HG02588 (cell line): ENCODE measurements at regions not wholly inside any gene's neighbourhood (a gene's known extent, or its start where the extent isn't known, plus 50 kb on each side); places are given as distances from the start of the nearest gene placed in this dataset.
"Not testable (repeated sequence)": the region's sequence is repeated elsewhere in the genome, so short reads cannot be mapped to it uniquely, and the experiment has no call there.

Source experiments
- ATAC-seq: cut with Tn5 transposase; IDR thresholded peaks from one replicate; pipeline ENCODE4 v1.9.1; 2021; ENCODE audit warnings: mild to moderate bottlenecking, moderate library complexity; ENCODE audit not compliant: unreplicated experiment

DNA sequence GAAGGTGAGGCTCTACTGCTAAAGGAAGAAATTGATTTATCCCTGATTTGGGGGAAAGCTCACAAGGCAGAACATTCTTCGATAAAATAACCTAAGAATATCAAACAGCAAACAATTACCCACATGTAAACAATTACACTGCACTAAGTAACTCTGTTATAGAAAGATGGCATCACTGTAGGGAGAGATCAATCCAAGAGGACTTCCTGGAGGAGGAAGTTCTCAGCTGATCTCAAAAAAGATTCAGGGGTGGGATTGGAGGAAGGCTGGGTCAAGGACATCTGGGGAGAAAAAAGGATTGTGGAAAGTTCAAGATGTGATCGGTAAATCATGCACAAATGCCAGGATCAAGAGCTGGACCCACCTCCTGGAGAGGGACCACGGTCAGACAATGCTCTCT, 361.0 kb upstream of the SULF2 start:
- ATAC-seq: no peak

GRCh38 chr20:48143435-48144081, 358.3 kb upstream of the SULF2 start:
- ATAC-seq: no peak

GRCh38 chr20:48142516-48142773, 357.2 kb upstream of the SULF2 start:
- no peak for ATAC-seq

DNA sequence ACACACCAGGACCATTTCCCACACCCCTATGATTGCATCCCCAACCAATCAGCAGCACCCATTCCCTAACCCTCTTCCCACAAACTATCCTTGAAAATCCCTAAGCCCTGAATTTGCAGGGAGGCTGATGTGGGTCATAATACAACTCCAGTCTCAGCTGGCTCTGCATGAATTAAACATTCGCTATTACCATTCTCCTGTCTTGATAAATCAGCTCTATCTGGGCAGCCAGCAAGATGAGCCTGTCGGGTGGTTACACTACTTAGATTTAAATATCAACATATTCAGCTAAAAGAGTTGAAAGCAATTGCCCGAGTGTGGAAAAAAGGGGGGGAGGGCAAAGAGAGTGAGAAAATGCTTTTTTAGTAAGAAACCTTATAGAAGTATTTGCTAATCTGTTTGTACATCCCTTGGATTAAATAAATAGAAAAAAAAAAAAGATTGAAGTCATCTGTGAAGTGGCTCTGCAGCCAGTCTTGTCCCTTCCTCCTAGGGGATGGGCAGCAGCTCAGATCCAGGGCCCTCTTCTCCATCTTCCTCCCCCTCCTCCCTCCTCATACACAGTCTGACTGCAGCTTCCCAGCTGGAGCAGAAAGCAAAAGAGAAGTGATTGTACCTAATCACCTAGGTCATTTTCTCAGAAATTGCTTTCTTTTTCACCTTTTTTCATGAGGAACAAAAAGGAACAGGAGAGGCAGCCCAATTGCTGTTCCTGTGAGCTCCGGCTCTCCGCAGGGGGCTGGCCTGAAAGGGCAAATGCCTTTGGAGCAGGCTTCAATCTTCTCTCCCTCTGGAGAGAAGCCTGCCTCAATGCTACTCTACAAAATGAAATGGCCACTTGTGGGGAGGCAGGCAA, 356.6 kb upstream of the SULF2 start:
- no peak for ATAC-seq

DNA sequence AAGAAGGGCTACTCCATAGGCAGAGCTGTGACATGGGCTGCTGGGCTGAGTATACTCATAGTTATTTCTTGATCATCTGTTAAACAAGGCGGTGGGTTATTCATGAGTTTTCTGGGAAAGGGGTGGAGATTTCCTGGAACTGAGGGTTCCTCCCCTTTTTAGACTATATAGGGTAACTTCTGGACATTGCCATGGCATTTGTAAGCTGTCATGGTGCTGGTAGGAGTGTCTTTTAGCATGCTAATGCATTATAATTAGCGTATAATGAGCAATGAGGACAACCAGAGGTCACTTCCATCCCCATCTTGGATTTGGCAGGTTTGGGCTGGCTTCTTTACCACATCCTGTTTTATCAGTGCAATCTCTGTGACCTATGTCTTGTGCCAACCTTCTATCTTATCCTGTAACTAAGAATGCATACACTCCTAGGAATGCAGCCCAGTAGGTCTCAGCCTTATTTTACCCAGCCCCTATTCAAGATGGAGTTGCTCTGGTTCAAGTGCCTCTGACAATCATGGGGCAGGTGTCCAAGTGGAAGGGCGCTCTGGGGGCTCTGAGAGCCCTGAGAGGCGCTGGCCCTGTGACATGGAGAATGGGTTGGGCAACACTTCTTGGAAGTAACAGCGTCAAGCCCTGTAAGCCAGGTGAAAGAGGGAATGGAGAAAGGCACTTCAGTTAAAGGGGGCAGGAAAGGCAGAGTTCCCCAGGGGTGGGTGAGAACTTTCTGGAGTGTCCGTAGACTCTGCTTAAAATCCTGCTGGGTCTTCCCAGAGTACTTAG, 354.2 kb upstream of the SULF2 start:
- no peak for ATAC-seq

DNA sequence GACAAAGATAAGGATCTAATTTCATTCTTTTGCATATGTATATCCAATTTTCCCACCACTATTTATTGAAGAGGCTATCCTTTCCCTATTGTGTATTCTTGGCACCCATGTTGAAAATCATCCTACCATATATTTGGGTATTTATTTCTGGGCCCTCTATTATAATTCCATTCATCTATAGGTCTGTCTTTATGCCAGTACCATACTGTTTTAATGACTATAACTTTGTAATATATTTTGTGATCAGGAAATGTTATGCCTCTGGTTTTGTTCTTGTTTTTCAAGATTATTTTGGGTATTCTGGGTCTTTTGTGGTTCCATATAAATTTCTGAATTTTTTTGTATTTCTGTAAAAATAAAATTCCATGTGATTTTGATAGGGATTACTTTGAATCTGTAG, 347.6 kb upstream of the SULF2 start:
- no peak for ATAC-seq

- ATAC-seq: no peak
Observed at GRCh38 chr20:48131581-48131980, 346.3 kb upstream of the SULF2 start.

GRCh38 chr20:48129345-48129942, 344.2 kb upstream of the SULF2 start:
- no peak for ATAC-seq

DNA sequence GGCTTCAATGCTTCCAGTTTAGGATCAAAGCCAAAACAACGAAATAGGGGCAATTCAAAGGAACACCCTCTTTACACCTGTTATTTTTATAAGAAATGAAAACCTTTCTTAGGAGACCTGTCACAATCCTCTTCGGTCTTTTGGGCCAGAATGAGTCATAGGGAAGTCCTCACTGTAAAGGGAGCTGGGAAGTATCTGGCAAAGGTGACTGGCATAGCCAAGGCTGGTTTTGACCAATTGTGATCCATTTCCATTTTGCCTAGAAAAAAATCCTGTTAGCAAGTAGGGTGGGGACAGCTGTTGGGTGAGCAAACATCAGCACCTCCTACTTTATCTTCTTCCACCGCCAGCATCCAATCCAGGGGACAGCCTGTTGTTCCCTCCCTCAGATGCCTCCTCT, 343.2 kb upstream of the SULF2 start:
- no peak for ATAC-seq

- ATAC-seq: not testable (repeated sequence)
Observed at GRCh38 chr20:48127964-48128363, 342.7 kb upstream of the SULF2 start.

DNA sequence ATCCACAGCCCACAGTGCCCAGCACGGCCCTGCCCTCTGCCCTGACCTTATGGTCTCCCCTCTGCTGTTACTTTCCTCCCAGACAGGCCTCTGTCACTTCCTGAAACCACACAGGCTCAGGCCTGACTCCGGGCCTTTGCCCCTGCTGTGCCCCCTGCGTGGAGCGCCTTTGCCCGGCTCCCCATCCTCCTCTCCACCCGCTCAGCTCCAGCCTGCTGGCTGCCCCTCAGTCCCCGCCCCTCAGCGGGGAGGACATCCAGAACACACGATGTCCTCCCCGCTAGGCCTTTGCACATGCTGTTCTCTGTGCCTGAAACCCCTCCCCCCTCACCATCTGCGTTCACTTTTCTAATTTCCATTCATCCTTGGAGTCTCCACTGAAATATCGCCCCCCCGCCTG, 341.9 kb upstream of the SULF2 start:
- ATAC-seq: not testable (repeated sequence)

DNA sequence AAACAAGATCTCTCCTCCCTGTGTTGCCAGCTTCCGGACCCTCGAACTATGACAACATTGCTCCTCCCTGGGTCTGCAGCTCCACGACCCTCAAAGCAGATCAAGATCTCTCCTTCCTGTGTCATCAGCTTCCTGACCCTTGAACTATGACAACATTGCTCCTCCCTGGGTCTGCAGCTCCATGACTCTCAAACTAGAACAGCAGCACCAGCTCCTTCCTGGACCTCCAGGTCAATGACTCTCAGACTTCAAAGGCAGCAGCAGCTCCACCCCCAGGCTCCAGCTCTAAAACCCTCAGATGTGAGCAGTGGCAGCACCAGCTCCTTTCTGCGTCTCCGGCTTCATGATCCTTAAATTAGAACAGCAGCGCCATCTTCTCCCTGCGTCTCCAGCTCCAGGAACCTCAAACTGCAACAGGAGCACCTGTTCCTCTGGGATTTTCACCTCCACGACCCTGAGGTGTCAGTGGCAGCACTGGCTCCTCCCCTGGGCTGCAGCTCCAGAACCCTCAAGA, 341.0 kb upstream of the SULF2 start:
- no peak for ATAC-seq

DNA sequence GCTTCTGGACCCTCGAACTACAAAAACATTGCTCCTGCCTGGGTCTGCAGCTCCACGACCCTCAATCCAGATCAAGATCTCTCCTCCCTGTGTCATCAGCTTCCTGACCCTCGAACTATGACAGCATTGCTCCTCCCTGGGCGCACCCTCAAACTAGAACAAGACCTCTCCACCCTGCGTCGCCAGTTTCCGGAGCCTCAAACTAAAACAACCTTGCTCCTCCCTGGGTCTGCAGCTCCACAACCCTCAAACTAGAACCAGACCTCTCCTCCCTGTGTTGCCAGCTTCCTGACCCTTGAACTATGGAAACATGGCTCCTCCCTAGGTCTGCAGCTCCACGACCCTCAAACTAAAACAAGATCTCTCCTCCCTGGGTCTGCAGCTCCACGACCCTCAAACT, 339.7 kb upstream of the SULF2 start:
- ATAC-seq: no peak

DNA sequence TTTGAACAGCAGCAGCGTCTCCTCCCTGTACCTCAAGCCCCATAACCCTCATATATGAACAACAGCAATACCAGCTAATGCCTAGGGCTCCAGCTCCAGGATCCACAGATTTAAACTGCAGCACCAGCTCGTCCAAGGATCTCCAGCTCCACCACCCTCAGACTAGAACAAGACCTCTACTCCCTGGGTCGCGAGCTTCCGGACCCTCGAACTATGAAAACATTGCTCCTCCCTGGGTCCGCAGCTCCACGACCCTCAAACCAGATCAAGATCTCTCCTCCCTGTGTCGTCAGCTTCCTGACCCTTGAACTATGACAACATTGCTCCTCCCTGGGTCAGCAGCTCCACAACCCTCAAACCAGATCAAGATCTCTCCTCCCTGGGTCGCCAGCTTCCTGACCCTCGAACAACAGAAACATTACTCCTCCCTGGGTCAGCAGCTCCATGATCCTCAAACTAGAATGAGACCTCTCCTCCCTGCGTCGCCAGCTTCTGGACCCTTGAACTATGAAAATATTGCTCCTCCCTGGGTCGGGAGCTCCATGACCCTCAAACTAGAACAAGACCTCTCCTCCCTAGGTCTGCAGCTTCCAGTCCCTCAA, 339.0 kb upstream of the SULF2 start:
- no peak for ATAC-seq

GRCh38 chr20:48120120-48120519, 334.8 kb upstream of the SULF2 start:
- ATAC-seq: no peak

DNA sequence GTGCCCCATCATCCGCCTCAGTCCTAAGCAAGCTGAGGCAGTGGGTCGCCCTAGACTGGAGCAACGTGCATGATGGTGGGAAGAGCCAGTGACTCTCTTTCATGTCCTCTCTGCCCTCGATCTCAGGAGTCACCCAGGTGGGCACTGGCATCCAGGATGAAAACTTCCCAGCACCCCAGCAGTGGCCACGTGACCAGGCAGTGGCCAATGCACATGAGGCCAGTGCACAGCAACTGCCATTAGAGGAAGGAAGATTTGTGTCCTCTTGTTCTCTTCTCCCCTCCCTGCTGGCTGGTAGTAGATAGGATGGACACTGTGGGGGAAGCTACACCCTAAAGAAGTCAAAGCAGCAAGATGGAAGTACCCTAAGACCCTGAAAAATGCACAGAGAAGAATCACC, 334.1 kb upstream of the SULF2 start:
- not testable (repeated sequence) for ATAC-seq

GRCh38 chr20:48115502-48115901, 330.2 kb upstream of the SULF2 start:
- ATAC-seq: no peak

DNA sequence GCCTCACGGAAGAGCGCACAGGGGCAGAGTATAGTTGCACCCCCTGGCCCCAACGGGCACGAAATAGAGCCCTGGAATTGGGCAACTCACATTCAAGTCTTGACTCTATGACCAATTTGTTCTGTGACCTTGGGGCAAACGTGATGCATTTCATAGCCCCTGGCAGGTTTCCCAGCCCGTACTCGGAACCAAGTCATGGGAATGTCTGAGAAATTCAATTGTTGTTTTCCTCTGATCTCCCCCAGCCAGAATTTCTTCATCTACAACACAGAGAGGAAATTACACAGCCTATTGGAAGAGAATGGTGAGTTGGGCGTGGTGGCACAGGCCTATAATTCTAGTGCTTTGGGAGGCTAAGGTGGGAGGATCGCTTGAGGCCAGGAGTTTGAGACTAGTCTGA, 322.3 kb upstream of the SULF2 start:
- no peak for ATAC-seq

- no peak for ATAC-seq
Observed at GRCh38 chr20:48106428-48106827, 321.1 kb upstream of the SULF2 start.

- ATAC-seq: no peak
Observed at GRCh38 chr20:48105526-48105925, 320.2 kb upstream of the SULF2 start.
